ENCODE measurements at regions not wholly inside any gene's neighbourhood (a gene's known extent, or its start where the extent isn't known, plus 50 kb on each side); places are given as distances from the start of the nearest gene placed in this dataset.

GRCh38 chr2:76447294-76447693 is 736.6 kb upstream of the GCFC2 start:
- DNase-seq = no peak

DNA sequence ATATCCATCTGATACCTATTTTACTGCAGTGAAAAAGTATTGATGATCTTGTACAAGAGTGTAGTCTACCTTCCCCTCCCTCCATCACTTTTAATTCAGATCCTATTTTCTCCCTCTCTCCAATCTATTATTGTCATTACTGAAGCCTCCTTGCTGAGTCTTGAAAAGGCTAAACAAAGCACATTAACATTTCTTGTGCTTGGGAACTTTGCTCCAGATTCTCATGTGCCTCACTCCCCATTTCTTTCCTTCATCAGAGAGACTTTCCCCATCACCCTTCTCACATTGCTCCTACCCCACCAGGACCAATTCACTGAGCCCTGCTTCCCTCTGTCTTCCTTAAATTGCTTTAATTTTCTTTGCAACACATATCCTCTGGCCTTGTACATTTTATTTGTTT is 736.2 kb upstream of the GCFC2 start:
- no peak for DNase-seq

- DNase-seq = no peak
These were observed 735.2 kb upstream of the GCFC2 start for GRCh38 chr2:76445880-76446279.

- DNase-seq = no peak
These were observed 734.0 kb upstream of the GCFC2 start for GRCh38 chr2:76444732-76445131.

DNA sequence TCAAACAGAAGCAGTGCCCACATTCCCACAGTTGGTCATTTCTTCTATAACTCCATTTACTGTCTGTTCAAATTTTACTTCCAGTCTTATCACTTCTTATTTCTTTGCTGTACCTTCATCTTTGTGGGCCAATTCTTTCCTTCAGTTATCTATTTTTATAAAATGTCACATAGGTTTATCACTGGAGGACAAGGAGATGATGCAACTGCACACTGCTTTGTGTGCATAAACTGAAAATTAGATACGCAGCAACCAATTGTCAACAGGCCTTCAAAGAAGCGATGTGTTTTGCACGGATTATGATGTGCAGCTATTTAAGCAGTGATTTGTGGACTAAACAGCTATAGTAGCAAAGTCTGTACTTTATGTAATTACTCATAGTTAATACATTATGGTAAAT is 726.8 kb upstream of the GCFC2 start:
- DNase-seq = no peak

GRCh38 chr2:76429374-76429773 is 718.7 kb upstream of the GCFC2 start:
- no peak for DNase-seq

DNA sequence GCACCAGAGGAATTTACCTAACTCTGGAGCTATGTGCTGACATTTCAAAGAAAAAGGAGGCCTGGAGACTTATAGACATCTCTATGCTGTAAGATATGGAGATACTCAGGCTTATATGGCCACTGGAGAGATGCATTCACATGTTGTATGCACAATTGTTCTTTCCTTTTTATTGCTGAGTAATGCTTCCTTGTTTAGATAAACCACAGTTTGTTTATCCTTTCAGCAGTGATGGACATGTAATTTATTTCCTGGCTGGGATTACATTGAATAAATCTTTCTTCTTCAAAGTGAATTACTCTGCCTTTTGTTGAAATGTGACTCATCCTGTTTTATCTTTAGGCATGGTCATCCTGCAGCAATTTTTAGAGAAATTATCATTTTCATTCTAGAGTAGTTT is 716.7 kb upstream of the GCFC2 start:
- DNase-seq = no peak

DNA sequence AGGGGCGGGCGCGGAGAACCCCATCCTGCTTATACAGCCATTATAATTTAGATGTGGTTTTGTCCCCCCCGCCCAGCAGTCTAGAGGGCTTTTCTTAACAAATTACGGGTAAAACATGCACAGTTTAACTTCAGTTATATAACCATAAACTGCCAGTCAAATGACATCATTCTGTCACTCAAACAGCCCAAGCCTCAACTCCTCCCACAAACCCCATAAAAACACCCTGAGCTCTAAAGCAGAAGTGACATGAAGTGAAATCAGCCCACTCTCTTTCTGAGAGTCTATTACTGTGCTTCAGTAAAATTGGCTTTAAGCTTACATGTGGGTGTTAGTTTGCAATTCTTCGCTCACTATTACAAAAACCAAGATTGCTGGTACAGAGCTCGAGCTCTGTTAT is 705.1 kb upstream of the GCFC2 start:
- DNase-seq = no peak

DNA sequence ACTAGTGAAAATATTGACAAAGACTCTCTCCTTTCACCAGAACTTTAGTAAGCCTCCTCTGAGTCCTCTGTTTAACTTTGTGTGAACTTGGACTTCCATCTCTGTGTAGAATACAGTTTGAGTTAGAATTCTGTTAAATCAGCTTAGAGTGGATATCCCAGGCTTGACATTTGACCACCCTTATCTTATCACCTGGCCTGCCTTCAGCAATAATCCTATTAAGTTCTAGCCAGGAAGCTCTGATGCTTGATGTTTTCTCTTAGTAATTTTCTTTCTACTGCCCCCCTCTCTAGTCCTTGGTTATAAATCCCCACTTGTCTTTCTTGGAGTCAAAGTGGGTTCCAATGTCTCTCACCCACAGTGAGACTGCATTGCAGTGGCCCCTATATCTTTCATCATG is 702.7 kb upstream of the GCFC2 start:
- DNase-seq = no peak

DNA sequence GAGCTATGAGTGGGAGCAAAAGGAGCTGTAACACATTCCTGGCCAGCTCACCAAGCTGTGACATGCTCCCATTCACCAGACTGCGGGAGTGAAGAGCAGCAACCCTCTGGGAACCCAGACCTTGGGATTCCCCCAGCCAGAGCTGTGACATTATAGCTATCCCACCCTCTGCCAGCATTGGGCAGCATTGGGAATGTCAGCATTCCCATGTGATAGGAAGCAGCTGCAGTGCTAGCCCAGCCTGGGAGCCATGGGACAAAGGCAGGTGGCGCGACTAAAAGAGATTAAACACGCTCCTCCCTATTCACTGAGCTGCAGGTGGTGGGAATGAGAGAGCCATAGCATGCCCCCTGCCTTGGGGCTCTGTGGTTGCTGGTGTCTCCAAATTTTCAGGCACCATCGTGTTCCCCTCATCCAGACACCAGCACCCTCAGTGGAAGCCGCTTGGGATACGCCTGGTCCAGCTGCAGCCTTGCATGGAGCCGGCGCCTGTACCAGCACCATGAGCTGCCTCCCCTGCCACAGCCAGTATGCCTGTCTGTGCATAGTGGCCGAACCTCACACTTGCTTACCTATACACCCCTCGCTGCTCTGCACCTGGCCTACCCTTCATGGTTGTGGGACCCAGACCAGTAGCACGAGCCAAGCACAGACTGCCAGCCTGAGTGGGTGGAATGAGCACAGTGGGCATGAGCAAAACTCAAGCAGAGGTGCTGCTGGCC is 695.6 kb upstream of the GCFC2 start:
- DNase-seq = no peak

DNA sequence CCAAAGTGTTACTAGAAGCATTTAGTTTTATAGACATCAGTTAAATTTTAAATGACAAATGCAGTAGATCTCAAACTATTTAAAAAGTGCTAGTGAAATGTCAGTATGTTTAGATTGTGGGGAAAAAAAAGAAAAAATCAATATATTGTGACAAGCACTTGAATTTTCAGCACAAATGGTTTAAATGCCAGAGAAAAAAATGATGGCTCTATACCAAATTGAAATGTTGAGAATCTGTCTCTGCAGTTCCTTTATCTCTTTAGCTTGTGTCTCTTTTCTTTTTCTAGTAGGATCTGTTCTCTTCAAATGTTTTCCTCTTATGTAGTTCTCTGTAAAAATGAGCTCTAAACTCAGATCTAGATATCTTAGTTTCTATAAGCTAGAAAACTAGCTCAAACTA is 682.6 kb upstream of the GCFC2 start:
- DNase-seq = no peak

GRCh38 chr2:76391678-76392077 is 681.0 kb upstream of the GCFC2 start:
- DNase-seq = no peak

DNA sequence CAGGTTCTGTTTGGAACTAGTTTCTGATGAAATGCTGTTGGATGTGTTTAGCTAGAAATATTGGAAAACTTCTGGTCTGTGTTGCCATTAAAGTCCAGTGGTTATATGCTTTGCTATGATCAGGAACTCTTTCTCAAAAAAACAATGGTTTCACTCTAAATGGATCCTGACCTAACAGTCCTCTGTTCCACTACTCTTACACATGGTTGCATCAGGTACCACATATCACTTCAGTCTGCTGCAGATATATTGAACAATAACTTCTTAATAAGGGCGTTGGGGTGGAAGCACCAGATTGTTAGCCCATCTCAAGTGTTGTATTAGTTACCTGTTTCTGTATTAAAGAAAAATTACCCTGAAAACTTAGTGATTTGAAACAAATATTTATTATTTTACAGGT is 676.6 kb upstream of the GCFC2 start:
- DNase-seq = no peak

DNA sequence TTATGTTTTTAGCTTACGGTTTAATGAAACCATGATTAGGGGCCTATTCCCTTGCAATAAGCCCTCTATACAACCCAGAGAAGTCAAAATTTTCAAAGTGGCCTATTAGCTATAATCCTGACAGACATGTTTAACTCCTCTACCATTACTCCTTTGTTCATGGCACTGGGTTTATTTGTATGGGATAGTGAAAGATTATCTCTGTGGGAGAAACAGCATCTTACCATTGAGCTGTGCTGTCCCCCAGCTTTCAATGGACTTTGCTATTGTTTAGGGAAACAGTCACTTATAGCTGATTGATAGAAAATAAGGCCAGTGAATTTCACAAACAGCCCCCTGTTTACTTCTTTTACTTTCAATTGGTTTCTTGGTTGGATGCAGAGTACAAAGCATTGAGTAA is 675.2 kb upstream of the GCFC2 start:
- DNase-seq = no peak

GRCh38 chr2:76381624-76382023 is 670.9 kb upstream of the GCFC2 start:
- no peak for DNase-seq

DNA sequence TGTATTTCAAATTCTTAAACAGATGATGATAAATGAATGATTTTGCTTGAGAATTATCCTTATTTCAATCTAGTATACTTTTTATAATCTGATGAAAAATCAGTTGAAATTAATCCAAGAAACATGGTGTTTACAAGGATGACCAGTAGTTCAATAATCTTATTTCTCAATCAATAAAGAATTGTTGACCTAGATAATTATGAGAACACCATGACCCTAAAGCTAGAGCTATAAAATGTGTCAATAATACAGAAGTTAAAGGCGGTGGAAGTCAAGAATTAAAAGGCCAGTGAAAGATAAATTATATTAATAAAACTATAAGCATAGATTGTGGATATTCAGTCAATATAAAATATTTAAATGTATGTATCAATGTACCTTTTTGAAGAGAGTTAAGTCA is 667.4 kb upstream of the GCFC2 start:
- no peak for DNase-seq

GRCh38 chr2:76341439-76341838 is 630.7 kb upstream of the GCFC2 start:
- no peak for DNase-seq

GRCh38 chr2:76332871-76333270 is 622.2 kb upstream of the GCFC2 start:
- DNase-seq = no peak

DNA sequence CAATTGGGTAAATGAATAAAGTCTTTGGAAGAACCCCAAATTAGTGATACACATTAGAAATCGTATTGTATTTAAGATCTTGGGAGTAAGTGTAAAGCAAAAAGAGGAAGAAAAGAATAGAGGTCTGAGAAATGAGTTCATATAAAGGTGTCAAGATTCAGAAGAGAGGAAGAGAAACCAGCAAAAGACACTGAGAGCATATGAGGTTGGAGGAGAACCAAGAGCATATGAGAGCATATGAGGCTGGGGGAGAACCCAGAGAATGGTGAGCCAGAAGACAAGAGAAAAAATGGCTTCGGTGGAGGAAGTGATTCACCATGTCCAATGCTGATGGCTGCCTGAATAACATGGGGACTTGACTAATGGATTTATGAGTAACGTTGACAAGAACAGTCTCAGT is 620.1 kb upstream of the GCFC2 start:
- DNase-seq = no peak

DNA sequence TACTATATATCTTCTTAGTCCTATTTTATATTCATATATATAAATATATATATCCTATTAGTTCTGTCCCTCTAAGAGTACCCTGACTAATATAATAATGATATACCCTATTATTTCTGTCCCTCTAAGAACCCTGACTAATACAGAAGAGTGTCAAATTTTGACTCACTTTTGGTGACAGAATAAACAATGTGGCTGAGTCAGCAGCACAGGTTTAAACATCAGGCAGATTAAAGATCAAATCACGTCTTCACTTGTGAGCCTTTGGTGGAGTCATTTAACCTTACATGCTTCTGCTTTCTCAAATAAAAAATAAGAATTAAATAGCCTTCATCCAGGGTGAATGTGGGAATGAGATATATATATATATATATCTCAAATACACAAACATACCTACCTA is 615.9 kb upstream of the GCFC2 start:
- DNase-seq = no peak

DNA sequence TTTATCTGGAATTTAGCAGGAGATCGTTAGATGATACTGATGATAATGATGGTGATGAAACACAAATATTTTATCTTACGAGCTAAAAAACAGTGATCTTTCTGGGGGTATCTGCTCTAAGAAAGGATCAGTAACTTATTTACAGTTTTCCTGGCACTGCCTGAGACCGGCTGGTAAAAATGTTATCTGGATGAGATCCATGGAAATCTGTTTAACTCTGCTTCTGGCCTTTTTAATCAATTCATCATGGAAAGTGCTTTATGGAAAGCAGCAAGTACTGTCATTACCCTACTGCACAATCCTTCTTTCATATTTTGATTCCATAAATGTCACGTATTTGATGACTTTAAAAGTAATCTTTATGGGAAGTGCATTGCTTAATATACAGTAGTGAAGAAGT is 612.7 kb upstream of the GCFC2 start:
- DNase-seq = no peak

- no peak for DNase-seq
These were observed 610.0 kb upstream of the GCFC2 start for GRCh38 chr2:76320716-76321115.

- no peak for DNase-seq
These were observed 608.2 kb upstream of the GCFC2 start for GRCh38 chr2:76318848-76319360.

DNA sequence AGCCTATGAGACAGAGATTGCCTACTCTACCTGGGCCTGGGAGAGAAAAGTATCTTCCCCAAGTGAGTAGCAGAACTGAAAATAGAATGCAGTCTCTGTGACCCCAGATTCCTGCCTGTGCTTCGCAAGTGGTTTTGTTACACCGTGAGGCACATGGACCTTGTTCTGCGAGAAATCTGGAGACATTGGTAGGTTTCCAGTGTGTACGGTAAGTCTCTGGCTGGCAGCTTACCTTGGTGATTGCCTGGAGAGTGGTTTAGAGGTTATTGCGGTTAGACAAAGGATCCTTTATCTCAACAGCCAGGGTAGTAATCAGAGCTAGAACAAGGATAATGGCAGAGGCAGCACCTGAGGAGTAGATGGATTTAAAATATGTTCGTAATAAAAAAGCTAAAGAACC is 606.0 kb upstream of the GCFC2 start:
- DNase-seq = no peak

- DNase-seq = no peak
These were observed 603.7 kb upstream of the GCFC2 start for GRCh38 chr2:76314271-76315020.
